ENCODE measurements at regions not wholly inside any gene's neighbourhood (a gene's known extent, or its start where the extent isn't known, plus 50 kb on each side); places are given as distances from the start of the nearest gene placed in this dataset.

GRCh38 chr17:27082023-27082774 is 211.7 kb upstream of the WSB1 start:
- H3K4me3 ChIP-seq = no peak overlapping the region
- H3K9me3 ChIP-seq (ENCODE audit: low read depth) = no peaks in the 10 kb centered on the region
- no peaks in the 10 kb centered on the region for H3K27me3 ChIP-seq
- DNase-seq (ENCODE audit: low read depth in 1 of 2, low spot score in 1 of 2) = no peak
- H3K4me1 ChIP-seq (ENCODE audit: low read depth) = no peaks in the 10 kb centered on the region
- no peaks in the 10 kb centered on the region for H3K36me3 ChIP-seq
- H3K27ac ChIP-seq = no peak overlapping the region
- TF ChIP-seq CTCF (IDR thresholded peaks at IDR 0.05; ENCODE audit: low read depth, low read length) = no peak

GRCh38 chr17:27082775-27083154 is 211.1 kb upstream of the WSB1 start:
- no peak for DNase-seq (ENCODE audit: low read depth in 1 of 2, low spot score in 1 of 2)
- Histone ChIP-seq H3K27me3 (no peaks in the 10 kb centered on the region), H3K9me3 (ENCODE audit: low read depth) (no peaks in the 10 kb centered on the region), H3K36me3 (no peaks in the 10 kb centered on the region), H3K4me1 (ENCODE audit: low read depth) (no peaks in the 10 kb centered on the region), H3K4me3 (no peak overlapping the region), H3K27ac (no peak overlapping the region)
- no peak for TF ChIP-seq CTCF (IDR thresholded peaks at IDR 0.05; ENCODE audit: low read depth, low read length)

DNA sequence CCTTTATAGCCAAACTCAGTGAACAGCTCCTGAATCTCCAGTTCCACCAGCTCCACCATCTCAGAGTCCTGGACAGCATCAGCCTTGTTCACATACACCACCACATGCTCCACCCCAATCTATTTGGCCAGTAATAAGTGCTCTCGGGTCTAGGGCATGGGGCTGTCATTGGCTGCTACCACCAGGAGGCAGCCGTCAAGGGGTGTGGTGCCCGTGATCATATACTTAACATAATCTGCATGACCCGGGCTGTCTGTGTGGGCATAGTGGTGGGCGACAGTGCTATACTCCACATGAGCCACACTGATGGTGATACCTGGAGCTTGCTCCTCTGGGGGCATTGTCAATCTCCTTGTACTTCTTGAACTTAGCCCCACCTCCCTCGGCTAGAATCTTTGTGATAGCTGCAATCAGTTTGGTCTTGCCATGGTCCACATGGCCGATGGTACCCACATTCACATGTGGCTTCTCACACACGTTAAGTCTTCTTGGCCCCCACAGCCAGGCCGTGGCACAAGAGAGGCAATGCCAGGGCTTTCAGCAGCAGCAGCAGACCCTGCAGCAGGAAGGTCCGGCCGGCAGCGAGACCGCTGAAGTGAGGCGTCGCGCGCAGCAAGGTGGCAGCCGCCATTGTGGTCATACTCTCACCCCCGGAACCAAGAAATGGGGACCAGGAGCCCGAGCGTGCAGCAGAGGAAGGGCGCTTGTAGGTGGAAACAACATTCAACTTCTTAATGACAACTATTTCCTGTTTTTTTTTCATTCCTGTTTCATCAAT is 210.3 kb upstream of the WSB1 start:
- Histone ChIP-seq H3K27ac (no peak overlapping the region), H3K9me3 (ENCODE audit: low read depth) (no peaks in the 10 kb centered on the region)

DNA sequence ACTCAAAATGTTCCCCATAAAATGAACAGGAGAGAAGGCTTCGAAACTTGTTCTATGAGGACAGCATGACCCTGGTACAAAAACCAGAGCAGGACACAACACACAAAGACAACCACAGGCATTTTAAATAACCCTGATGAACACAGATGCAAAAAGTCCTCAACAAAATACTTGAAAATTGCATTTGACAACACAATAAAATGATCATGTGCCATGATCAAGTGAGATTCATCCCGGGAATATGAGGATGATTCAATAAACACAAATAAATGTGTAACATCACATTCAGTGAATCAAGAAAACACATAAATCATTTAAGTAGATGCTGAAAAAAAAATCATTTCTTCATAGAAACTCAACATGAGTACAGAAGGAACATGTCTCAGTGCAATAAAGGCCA is 208.4 kb upstream of the WSB1 start:
- Histone ChIP-seq H3K27ac (no peak overlapping the region), H3K4me3 (no peak overlapping the region), H3K4me1 (ENCODE audit: low read depth) (no peaks in the 10 kb centered on the region), H3K36me3 (no peaks in the 10 kb centered on the region), H3K9me3 (ENCODE audit: low read depth) (no peaks in the 10 kb centered on the region), H3K27me3 (no peaks in the 10 kb centered on the region)
- no peak for DNase-seq (ENCODE audit: low read depth in 1 of 2, low spot score in 1 of 2)
- TF ChIP-seq CTCF (IDR thresholded peaks at IDR 0.05; ENCODE audit: low read depth, low read length) = no peak

More for the DNA sequence above, 210.3 kb upstream of the WSB1 start:
- DNase-seq (ENCODE audit: low read depth in 1 of 2, low spot score in 1 of 2) = no peak
- Histone ChIP-seq H3K27me3 (no peaks in the 10 kb centered on the region), H3K4me3 (no peak overlapping the region), H3K4me1 (ENCODE audit: low read depth) (no peaks in the 10 kb centered on the region), H3K36me3 (no peaks in the 10 kb centered on the region)
- no peak for TF ChIP-seq CTCF (IDR thresholded peaks at IDR 0.05; ENCODE audit: low read depth, low read length)

GRCh38 chr17:27086526-27086925 is 207.4 kb upstream of the WSB1 start:
- H3K9me3 ChIP-seq (ENCODE audit: low read depth) = no peaks in the 10 kb centered on the region

More at GRCh38 chr17:27086526-27086925, 207.4 kb upstream of the WSB1 start:
- no peak for TF ChIP-seq CTCF (IDR thresholded peaks at IDR 0.05; ENCODE audit: low read depth, low read length)
- H3K36me3 ChIP-seq = no peaks in the 10 kb centered on the region
- no peaks in the 10 kb centered on the region for H3K4me1 ChIP-seq (ENCODE audit: low read depth)
- no peak overlapping the region for H3K27ac ChIP-seq
- H3K4me3 ChIP-seq = no peak overlapping the region
- no peak for DNase-seq (ENCODE audit: low read depth in 1 of 2, low spot score in 1 of 2)
- no peaks in the 10 kb centered on the region for H3K27me3 ChIP-seq
